Hypothalamus (tissue), 51 donors: ENCODE measurements at regions not wholly inside any gene's neighbourhood (a gene's known extent, or its start where the extent isn't known, plus 50 kb on each side); places are given as distances from the start of the nearest gene placed in this dataset.

ENCODE experiments used
- DNase-seq, 51 donors: peaks; one replicate each; lab custom pipeline; 2025; lab: John Stamatoyannopoulos, UW

DNA sequence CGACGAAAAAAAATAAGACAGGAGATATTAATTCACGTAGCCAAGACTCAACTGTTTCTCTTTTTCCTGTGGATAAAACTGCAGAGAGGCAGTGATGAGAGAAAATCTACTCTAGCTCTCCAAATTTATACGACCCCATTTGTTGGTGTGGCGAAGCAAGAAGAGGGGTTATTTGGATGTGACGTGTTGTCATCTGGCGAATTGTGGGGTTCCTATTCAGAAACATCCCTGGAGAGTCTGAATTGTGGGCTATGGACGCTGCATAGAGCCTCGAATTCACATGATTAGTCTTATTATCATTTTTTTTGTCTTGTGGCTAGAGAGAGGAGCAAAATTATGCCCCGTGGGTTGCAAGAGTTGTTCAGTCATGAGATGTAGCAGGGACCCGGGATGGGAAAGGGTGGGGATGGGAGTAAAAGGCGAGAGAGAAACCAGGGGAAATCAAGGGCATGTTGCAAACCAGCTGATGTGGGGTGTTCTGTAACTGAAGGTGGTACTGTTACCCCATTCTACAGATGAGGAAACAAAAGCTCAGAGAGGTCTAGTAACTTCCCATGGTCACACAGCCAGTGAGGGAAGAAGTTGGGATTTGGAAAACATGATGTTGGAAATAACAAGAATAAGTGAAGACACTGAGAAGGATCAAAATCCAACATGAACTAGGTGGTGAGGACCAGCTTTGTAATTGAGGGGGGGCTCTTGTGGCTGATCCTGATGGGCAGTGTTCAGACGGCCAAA lies 69.2 kb upstream of the SFMBT2 start:
- no peak for DNase-seq

DNA sequence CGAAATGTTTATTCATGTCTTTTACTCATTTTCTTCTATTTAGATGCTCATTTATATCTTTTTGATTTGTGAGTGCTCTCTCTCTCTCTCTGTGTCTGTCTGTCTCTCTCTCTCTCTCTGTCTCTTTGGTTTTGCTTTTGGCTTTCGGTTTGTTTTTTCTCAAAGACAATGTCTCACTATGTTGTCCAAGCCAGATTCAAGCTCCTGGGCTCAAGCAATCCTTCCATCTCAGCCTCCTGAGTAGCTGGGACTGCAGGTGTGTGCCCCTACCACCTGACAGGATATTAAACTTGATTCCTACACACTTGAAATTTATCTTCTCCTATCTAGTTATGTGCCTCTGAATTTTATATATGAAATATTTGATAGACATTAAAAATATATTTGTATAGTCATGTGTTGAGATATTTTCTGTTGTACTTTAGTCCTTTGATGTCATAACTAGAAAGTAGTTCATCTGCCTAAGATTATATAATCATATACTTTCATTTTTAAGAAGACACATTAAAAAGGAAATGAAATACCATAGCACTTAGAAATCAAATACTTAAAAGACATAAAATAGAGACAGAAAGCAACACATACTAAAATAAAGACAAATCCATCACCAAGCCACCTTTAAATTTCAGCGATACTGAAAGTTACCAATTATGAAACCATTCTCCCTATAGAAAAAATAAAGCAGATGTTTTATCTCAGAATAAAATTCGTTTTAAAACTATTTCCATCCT lies 68.1 kb upstream of the SFMBT2 start:
- DNase-seq = no peak

DNA sequence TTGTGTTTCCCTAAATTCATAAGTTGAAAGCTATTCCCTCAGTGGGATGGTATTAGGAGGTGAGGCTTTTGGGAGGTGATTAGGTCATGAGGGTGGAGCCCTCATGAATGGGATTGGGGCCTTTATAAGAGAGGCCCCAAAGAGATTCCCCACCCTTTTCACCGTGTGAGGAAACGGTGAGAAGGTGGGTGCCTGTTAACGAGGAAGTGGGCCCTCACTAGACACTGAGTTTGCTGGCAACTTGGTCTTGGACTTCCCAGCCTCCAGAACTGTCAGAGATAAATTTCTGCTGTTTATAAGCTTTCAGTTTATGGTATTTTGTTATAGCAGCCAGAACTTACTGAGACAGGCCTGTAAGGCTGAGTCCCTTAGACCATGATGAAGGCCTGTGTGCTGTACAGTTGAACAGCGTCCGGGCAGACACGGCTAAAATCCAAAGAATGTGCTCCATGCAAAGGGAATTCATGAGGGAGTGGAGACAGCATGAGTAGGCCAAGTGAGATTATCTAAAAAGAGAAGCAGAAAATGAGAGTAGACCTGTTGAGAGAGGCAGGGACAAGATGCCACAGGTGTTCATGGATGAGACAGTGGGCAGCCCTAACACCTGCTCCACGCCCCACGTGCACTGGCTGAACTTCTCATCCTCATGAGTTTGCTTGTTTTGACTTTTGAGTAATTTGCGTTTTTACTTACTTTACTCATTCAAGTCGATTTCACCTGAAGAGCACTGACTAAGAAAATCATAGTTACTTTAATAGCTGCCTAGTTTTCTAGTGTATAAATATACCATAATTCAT lies 66.9 kb upstream of the SFMBT2 start:
- DNase-seq = no peak

DNA sequence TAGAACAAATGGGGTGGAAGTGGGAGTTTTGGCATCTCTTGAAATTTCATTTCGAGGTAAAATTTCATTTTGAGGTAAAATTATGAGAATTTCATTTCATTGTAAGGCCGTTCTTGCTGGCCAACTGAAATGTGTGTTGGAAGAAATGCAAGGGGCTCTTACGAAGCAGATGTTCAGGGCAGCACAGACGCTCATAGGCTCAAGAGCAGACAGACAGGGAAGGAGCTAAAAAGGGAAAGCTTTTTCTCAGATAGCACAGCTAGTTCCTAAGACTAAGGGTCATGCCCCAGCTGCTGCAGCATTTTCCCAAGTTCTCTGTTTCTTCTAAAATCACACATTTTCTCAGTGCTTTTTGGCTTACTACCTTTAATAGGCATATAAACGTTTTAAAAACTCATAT lies 65.1 kb upstream of the SFMBT2 start:
- no peak for DNase-seq

DNA sequence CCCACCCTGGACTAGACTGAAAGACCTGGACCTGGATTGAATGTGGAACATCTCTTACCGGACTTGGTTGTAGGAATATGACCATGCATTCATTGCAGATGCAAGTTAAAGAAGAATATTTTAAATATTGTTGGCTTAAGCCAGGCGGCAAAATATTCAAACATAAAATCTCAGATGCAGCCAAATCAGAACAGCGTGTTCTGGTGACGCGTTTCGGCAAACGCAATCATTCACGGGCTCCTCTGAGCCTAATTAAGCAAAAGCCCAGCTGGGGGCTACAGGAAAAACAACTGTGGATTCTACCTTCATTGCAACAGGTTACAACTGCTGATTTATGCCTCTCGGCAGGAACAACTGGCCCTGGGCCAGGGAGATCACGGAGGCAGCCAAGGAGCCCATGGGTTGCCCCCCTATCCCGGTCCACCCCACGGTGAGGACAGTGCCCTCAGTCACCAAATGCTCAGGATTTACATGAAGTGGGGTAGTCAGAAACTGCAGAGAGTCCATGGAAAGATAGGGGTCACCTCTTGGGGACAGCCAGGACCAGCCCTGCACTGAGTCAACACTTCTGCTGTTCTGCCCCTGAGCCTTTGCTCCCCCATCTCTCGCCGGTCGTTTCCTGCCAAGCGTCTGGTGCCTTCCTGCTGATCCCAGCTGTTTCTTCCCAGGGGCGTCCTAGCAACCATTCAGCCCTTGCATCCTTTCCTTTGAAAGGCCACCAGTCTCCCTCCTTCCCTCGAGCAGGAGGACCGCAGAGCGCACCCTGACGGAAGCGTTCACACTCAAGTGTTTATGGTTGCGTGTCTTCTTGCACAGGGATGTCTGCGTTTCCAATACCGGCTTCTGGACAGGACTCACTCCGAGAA lies 64.4 kb upstream of the SFMBT2 start:
- DNase-seq = peak in 37 of 51 donors; percentile 14 to 77 (median 52)

DNA sequence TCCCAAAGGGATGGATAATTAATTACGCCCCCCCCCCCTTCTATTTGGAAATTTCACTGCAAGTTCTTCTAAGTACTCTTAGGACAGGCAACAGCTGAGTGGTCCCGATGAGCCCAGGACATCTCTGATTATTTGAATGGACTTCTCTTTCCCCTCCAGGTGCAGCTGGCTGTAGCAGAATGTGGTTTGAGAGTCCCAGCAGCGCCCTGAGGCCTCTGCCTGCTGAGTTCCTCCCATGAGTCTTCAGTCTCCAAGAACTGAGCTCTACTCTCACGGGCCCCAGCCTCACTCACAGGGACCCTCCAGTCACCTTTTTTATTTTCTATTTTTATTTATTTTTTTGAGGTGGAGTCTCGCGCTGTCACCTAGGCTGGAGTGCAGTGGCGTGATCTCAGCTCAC lies 63.6 kb upstream of the SFMBT2 start:
- DNase-seq = no peak

DNA sequence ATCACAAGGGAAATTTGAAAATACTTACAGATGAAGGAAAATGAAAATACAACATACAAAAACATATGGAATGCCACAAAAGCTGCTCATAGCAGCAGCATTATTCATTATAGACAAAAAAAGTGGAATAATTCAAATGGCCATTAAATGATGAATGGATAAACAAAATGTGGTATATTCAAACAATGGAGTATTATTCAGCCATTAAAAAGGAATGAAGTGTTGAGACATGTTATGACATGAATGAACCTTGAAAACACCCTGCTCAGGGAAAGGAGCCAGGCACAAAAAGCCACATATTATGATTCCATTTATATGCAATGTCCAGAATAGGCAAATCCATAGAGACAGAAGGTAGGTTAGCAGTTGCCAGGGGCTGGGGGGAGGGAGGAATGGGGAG lies 62.6 kb upstream of the SFMBT2 start:
- DNase-seq = no peak

DNA sequence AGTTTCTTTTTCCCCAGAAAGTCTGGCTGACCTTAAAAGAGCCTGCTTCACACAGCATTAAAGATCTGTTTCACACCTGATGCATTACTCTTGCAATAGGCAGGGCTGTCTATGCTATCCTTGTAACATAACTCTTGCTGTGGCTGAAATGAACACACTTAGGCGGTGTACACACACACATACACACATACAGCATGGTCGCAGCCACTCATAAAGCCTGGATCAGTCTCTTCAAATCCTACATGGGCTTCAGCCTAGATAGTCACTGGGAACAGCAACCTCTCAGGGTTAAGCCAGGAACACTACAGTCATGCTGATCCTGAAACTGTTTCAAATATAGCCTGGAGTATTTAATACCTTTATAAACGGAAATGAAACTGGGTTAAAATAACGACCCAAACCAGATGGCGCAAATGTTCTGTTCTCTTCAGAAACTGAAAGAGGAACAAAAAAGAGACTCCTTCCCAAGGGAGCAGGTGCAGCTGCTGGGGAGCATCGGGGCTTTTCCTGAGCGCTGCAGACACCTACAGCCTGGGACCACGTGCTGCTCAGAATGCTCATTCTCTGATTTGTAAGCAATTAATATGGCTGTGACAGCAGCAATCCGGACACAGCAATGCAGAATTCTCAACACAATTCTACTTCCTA lies 61.0 kb upstream of the SFMBT2 start:
- DNase-seq = peak in 5 of 51 donors; percentile 7 to 36 (median 14)

DNA sequence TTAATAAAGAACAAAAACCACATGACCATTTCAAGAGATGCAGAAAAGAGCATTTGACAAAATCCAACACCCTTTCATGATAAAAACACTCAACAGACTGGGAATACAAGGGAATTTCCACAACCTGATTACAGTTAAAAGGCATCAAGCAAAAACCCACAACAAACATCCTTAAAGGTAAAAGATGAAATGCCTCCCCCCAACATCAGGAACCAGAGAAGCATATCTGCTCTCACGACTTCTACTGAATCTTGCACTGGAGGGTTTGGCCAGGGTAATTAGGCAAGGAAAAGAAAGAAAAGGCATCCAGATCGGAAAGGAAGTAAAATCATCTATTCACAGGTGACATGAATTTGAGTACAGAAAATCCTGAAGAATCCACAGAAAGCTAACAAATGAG lies 59.5 kb upstream of the SFMBT2 start:
- DNase-seq = no peak

DNA sequence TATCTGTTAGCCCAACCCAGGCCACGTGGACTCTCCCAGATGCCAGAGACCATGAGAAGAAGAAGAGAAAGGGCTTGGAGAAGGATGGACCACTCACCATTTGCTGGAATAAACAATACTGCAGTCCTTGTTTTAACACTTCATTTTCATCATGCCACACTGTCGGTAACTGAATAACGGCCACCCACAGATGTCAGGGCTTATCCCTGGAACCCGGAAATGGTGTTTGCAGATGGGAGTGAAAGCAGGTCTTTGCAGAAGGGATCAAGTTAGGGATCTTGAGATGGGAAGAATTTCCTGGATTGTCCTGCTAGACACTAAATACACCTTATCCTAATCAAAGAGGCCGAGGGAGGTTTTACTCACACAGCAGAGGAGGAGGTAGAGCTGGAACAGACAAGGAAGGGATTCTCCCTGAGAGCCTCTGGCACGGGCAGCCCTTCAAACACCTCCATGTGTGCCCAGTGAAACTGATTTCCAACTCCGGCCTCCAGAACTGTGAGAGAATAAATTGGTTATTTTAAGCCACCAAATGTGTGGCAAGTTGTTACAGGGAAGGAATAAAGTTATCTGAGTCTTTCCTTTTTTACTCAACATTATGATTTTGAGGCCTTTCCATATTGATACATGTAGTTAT lies 56.3 kb upstream of the SFMBT2 start:
- DNase-seq = peak in 1 of 51 donors; percentile 8

DNA sequence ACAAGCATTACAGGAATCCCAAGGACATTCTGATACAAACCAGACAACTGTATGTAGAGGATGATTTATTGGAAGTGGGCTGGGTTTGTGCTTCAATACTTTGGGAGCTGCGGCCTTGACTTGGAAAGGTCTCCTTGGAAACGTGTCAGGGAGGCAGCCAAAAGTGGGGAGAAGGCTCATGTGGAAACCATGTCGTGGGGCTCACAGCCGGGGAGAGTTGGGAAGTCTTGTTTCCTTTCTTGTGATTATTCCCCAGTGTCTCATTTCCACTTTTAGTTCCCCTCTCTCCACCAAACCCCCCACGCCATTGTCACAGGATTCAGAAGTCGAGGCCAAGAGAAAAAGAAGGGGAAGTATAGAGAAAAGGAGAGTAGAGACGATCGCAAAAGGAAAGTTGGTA lies 53.9 kb upstream of the SFMBT2 start:
- DNase-seq = no peak
